Epithelial cell of esophagus (primary cell): ENCODE measurements at regions not wholly inside any gene's neighbourhood (a gene's known extent, or its start where the extent isn't known, plus 50 kb on each side); places are given as distances from the start of the nearest gene placed in this dataset.

Experiments used
- DNase-seq: peaks from one replicate; pipeline ENCODE4 v3.0.0; 2010; ENCODE audit warnings: low read depth
- H3K4me3 ChIP-seq: 2 replicates; pipeline ENCODE4 v1.5.1; 2011; ENCODE audit warnings: mild to moderate bottlenecking, low read length, control low read depth
- CTCF ChIP-seq: IDR thresholded peaks from 2 replicates; pipeline ENCODE4 v1.5.1; 2011; ENCODE audit warnings: low read depth, mild to moderate bottlenecking, low read length, control low read depth, inconsistent platforms; ENCODE audit not compliant: insufficient read depth; ENCODE audit errors: missing control alignments

- DNase-seq, result no peak
- no peak for TF ChIP-seq CTCF
- no peak overlapping the region for H3K4me3 ChIP-seq
Measured at GRCh38 chr7:69217516-69218350, 380.5 kb upstream of the AUTS2 start.

GRCh38 chr7:69218576-69218975, 379.7 kb upstream of the AUTS2 start:
- TF ChIP-seq CTCF, result no peak
- DNase-seq, result no peak
- no peak overlapping the region for H3K4me3 ChIP-seq

GRCh38 chr7:69219381-69219780, 378.9 kb upstream of the AUTS2 start:
- no peak for DNase-seq
- no peak for TF ChIP-seq CTCF
- no peak overlapping the region for H3K4me3 ChIP-seq

GRCh38 chr7:69225259-69225943, 372.9 kb upstream of the AUTS2 start:
- no peak overlapping the region for H3K4me3 ChIP-seq
- no peak for TF ChIP-seq CTCF
- DNase-seq, result no peak

GRCh38 chr7:69228212-69228811, 370.0 kb upstream of the AUTS2 start:
- no peak for DNase-seq
- no peak for TF ChIP-seq CTCF
- H3K4me3 ChIP-seq, result no peak overlapping the region

GRCh38 chr7:69232445-69233376, 365.6 kb upstream of the AUTS2 start:
- no peak for DNase-seq
- no peak for TF ChIP-seq CTCF
- H3K4me3 ChIP-seq, result no peak overlapping the region
